Effector memory CD4-positive, alpha-beta T cell (primary cell): ENCODE measurements at regions not wholly inside any gene's neighbourhood (a gene's known extent, or its start where the extent isn't known, plus 50 kb on each side); places are given as distances from the start of the nearest gene placed in this dataset.

Experiments
- DNase-seq, 3 donors: peaks; one replicate each; pipeline ENCODE4 v3.0.0-alpha.2; 2020
- H3K27ac ChIP-seq: 2 replicates; pipeline ENCODE4 v1.7.0; 2013; ENCODE audit warnings: mild to moderate bottlenecking, low read length, moderate library complexity; ENCODE audit not compliant: insufficient read depth, poor library complexity, severe bottlenecking
- H3K27me3 ChIP-seq: replicated peaks from 2 replicates; pipeline ENCODE4 v1.7.0; 2013; ENCODE audit warnings: mild to moderate bottlenecking, low read length; ENCODE audit not compliant: insufficient read depth, control insufficient read depth, poor library complexity, severe bottlenecking
- H3K36me3 ChIP-seq: 2 replicates; pipeline ENCODE4 v1.7.0; 2013; ENCODE audit warnings: mild to moderate bottlenecking, low read length, moderate library complexity; ENCODE audit not compliant: control insufficient read depth, insufficient read depth
- H3K4me1 ChIP-seq: 2 replicates; pipeline ENCODE4 v1.7.0; 2013; ENCODE audit warnings: low read length, mild to moderate bottlenecking; ENCODE audit not compliant: control insufficient read depth, insufficient read depth, poor library complexity, severe bottlenecking
- H3K4me3 ChIP-seq: 2 replicates; pipeline ENCODE4 v1.7.0; 2013; ENCODE audit warnings: low read length, low read depth, mild to moderate bottlenecking; ENCODE audit not compliant: insufficient read depth, poor library complexity, severe bottlenecking
- H3K9me3 ChIP-seq: 2 replicates; pipeline ENCODE4 v1.7.0; 2013; ENCODE audit warnings: mild to moderate bottlenecking, low read length, moderate library complexity; ENCODE audit not compliant: control insufficient read depth

GRCh38 chr21:35905096-35905962, 155.0 kb downstream of the SETD4 start:
- no peak for DNase-seq
- no peaks in the 10 kb centered on the region for H3K4me1 ChIP-seq
- H3K36me3 ChIP-seq: no peaks in the 10 kb centered on the region
- no peak overlapping the region for H3K27ac ChIP-seq
- no peak overlapping the region for H3K4me3 ChIP-seq
- no peaks in the 10 kb centered on the region for H3K9me3 ChIP-seq
- peaks cover 4% of the 10 kb centered on the region for H3K27me3 ChIP-seq

- H3K27me3 ChIP-seq: no peaks in the 10 kb centered on the region
- H3K4me1 ChIP-seq: no peaks in the 10 kb centered on the region
- no peaks in the 10 kb centered on the region for H3K9me3 ChIP-seq
- no peak for DNase-seq
- no peak overlapping the region for H3K4me3 ChIP-seq
- H3K36me3 ChIP-seq: no peaks in the 10 kb centered on the region
- no peak overlapping the region for H3K27ac ChIP-seq
These were observed 159.8 kb downstream of the SETD4 start for GRCh38 chr21:35900539-35900938.

GRCh38 chr21:35896060-35896459, 164.3 kb downstream of the SETD4 start:
- Histone ChIP-seq H3K4me3 (no peak overlapping the region), H3K9me3 (no peaks in the 10 kb centered on the region), H3K36me3 (no peaks in the 10 kb centered on the region), H3K27me3 (no peaks in the 10 kb centered on the region), H3K4me1 (no peaks in the 10 kb centered on the region), H3K27ac (no peak overlapping the region)
- DNase-seq: no peak

GRCh38 chr21:35895598-35895997, 164.7 kb downstream of the SETD4 start:
- no peak overlapping the region for H3K27ac ChIP-seq
- H3K27me3 ChIP-seq: no peaks in the 10 kb centered on the region
- no peak for DNase-seq
- H3K9me3 ChIP-seq: no peaks in the 10 kb centered on the region
- H3K36me3 ChIP-seq: no peaks in the 10 kb centered on the region
- H3K4me1 ChIP-seq: no peaks in the 10 kb centered on the region
- no peak overlapping the region for H3K4me3 ChIP-seq

- Histone ChIP-seq H3K27ac (no peak overlapping the region), H3K36me3 (no peaks in the 10 kb centered on the region), H3K4me1 (no peaks in the 10 kb centered on the region), H3K4me3 (no peak overlapping the region), H3K9me3 (no peaks in the 10 kb centered on the region), H3K27me3 (no peaks in the 10 kb centered on the region)
- DNase-seq: no peak
These were observed 167.2 kb downstream of the SETD4 start for GRCh38 chr21:35893156-35893555.

GRCh38 chr21:35886887-35887286, 173.4 kb downstream of the SETD4 start:
- DNase-seq: no peak
- no peak overlapping the region for H3K4me3 ChIP-seq
- no peaks in the 10 kb centered on the region for H3K27me3 ChIP-seq
- H3K36me3 ChIP-seq: no peaks in the 10 kb centered on the region
- no peak overlapping the region for H3K27ac ChIP-seq
- no peaks in the 10 kb centered on the region for H3K4me1 ChIP-seq
- no peaks in the 10 kb centered on the region for H3K9me3 ChIP-seq

- no peak overlapping the region for H3K4me3 ChIP-seq
- H3K36me3 ChIP-seq: no peaks in the 10 kb centered on the region
- H3K27me3 ChIP-seq: no peaks in the 10 kb centered on the region
- no peaks in the 10 kb centered on the region for H3K4me1 ChIP-seq
- no peak overlapping the region for H3K27ac ChIP-seq
- DNase-seq: no peak
- no peaks in the 10 kb centered on the region for H3K9me3 ChIP-seq
These were observed 174.3 kb downstream of the SETD4 start for GRCh38 chr21:35885942-35886541.

- H3K9me3 ChIP-seq: no peaks in the 10 kb centered on the region
- DNase-seq: no peak
- H3K27me3 ChIP-seq: no peaks in the 10 kb centered on the region
- no peak overlapping the region for H3K27ac ChIP-seq
- H3K4me1 ChIP-seq: no peaks in the 10 kb centered on the region
- H3K36me3 ChIP-seq: no peaks in the 10 kb centered on the region
- H3K4me3 ChIP-seq: no peak overlapping the region
These were observed 177.5 kb downstream of the SETD4 start for GRCh38 chr21:35882791-35883240.

- H3K9me3 ChIP-seq: no peaks in the 10 kb centered on the region
- no peak overlapping the region for H3K4me3 ChIP-seq
- no peak overlapping the region for H3K27ac ChIP-seq
- H3K36me3 ChIP-seq: no peaks in the 10 kb centered on the region
- DNase-seq: no peak
- H3K4me1 ChIP-seq: no peaks in the 10 kb centered on the region
- H3K27me3 ChIP-seq: no peaks in the 10 kb centered on the region
These were observed 186.9 kb downstream of the SETD4 start for GRCh38 chr21:35873441-35873840.

GRCh38 chr21:35871906-35872305, 188.4 kb downstream of the SETD4 start:
- no peaks in the 10 kb centered on the region for H3K9me3 ChIP-seq
- H3K36me3 ChIP-seq: no peaks in the 10 kb centered on the region
- no peaks in the 10 kb centered on the region for H3K4me1 ChIP-seq
- H3K27ac ChIP-seq: no peak overlapping the region
- H3K27me3 ChIP-seq: no peaks in the 10 kb centered on the region
- no peak overlapping the region for H3K4me3 ChIP-seq
- no peak for DNase-seq
